DND-41 (cell line): ENCODE measurements at regions not wholly inside any gene's neighbourhood (a gene's known extent, or its start where the extent isn't known, plus 50 kb on each side); places are given as distances from the start of the nearest gene placed in this dataset.

Source experiments
- CTCF ChIP-seq: IDR thresholded peaks from 2 replicates; pipeline ENCODE4 v1.5.1; 2012; ENCODE audit warnings: borderline replicate concordance, low read length, moderate library complexity, mild to moderate bottlenecking; ENCODE audit not compliant: poor library complexity, severe bottlenecking; ENCODE audit errors: extremely low read depth
- EZH2 ChIP-seq: IDR thresholded peaks from 3 replicates; pipeline ENCODE4 v1.6.1; 2012; ENCODE audit warnings: borderline replicate concordance, low read depth, mild to moderate bottlenecking, moderate library complexity, low read length, inconsistent platforms; ENCODE audit not compliant: severe bottlenecking

- TF ChIP-seq CTCF (no peak), EZH2 (no peak)
Observed at GRCh38 chr12:46503637-46504175, 131.1 kb upstream of the SLC38A2 start.
